H9 (cell line): ENCODE measurements at regions not wholly inside any gene's neighbourhood (a gene's known extent, or its start where the extent isn't known, plus 50 kb on each side); places are given as distances from the start of the nearest gene placed in this dataset.

Experiments used
- DNase-seq: peaks from one replicate; pipeline ENCODE4 v3.0.0-alpha.2; 2017
- H2AFZ ChIP-seq: one replicate; pipeline ENCODE4 v1.6.1; 2013; ENCODE audit warnings: mild to moderate bottlenecking, low read length, control low read depth, moderate library complexity
- H2AK5ac ChIP-seq: 2 replicates; pipeline ENCODE4 v1.6.1; 2013; ENCODE audit warnings: low read length, control low read depth, mixed read lengths; ENCODE audit not compliant: insufficient read length
- H2BK120ac ChIP-seq: one replicate; pipeline ENCODE4 v1.6.1; 2013; ENCODE audit warnings: low read depth, mild to moderate bottlenecking, low read length, control low read depth, inconsistent platforms; ENCODE audit not compliant: poor library complexity, severe bottlenecking
- H2BK12ac ChIP-seq: 2 replicates; pipeline ENCODE4 v1.6.1; 2013; ENCODE audit warnings: low read length, control low read depth, mixed read lengths, low read depth; ENCODE audit not compliant: insufficient read length
- H2BK15ac ChIP-seq: 2 replicates; pipeline ENCODE4 v1.6.1; 2013; ENCODE audit warnings: low read depth, low read length, control low read depth
- H2BK20ac ChIP-seq: one replicate; pipeline ENCODE4 v1.6.1; 2013; ENCODE audit warnings: low read depth, mild to moderate bottlenecking, low read length, control low read depth, inconsistent platforms; ENCODE audit not compliant: poor library complexity, severe bottlenecking
- H2BK5ac ChIP-seq: 2 replicates; pipeline ENCODE4 v1.6.1; 2013; ENCODE audit warnings: low read length, control low read depth, mixed read lengths; ENCODE audit not compliant: insufficient read length
- H3K14ac ChIP-seq: 2 replicates; pipeline ENCODE4 v1.6.1; 2013; ENCODE audit warnings: low read length, control low read depth; ENCODE audit not compliant: insufficient read depth
- H3K18ac ChIP-seq: 2 replicates; pipeline ENCODE4 v1.6.1; 2013; ENCODE audit warnings: low read depth, mild to moderate bottlenecking, mixed read lengths, low read length, control low read depth; ENCODE audit not compliant: insufficient read length
- H3K23ac ChIP-seq: 2 replicates; pipeline ENCODE4 v1.6.1; 2013; ENCODE audit warnings: low read length, control low read depth, mixed read lengths, low read depth; ENCODE audit not compliant: insufficient read length
- H3K23me2 ChIP-seq: 2 replicates; pipeline ENCODE4 v1.6.1; 2013; ENCODE audit warnings: low read depth, mild to moderate bottlenecking, mixed read lengths, low read length, control low read depth; ENCODE audit not compliant: insufficient read length, poor library complexity, severe bottlenecking
- H3K27ac ChIP-seq: 2 replicates; pipeline ENCODE4 v1.5.1; 2013; ENCODE audit warnings: low read length, control low read depth, mixed read lengths, low read depth; ENCODE audit not compliant: insufficient read length
- H3K27me3 ChIP-seq: 2 replicates; pipeline ENCODE4 v1.6.1; 2013; ENCODE audit warnings: low read length, control low read depth, inconsistent platforms; ENCODE audit not compliant: insufficient read depth
- H3K4ac ChIP-seq: 2 replicates; pipeline ENCODE4 v1.6.1; 2013; ENCODE audit warnings: low read depth, mild to moderate bottlenecking, control low read depth, inconsistent platforms, low read length, moderate library complexity
- H3K4me1 ChIP-seq: 2 replicates; pipeline ENCODE4 v1.6.1; 2013; ENCODE audit warnings: low read length, control low read depth, inconsistent platforms; ENCODE audit not compliant: insufficient read depth
- H3K4me2 ChIP-seq: 2 replicates; pipeline ENCODE4 v1.6.1; 2013; ENCODE audit warnings: low read length, control low read depth, mixed read lengths; ENCODE audit not compliant: insufficient read length, insufficient read depth
- H3K56ac ChIP-seq: 2 replicates; pipeline ENCODE4 v1.6.1; 2013; ENCODE audit warnings: low read depth, mild to moderate bottlenecking, mixed read lengths, low read length, control low read depth; ENCODE audit not compliant: insufficient read length
- H3K79me1 ChIP-seq: 2 replicates; pipeline ENCODE4 v1.6.1; 2013; ENCODE audit warnings: low read depth, mild to moderate bottlenecking, moderate library complexity, low read length, control low read depth, inconsistent platforms; ENCODE audit not compliant: insufficient read depth, poor library complexity, severe bottlenecking
- H3K79me2 ChIP-seq: 2 replicates; pipeline ENCODE4 v1.6.1; 2013; ENCODE audit warnings: low read length, control low read depth, inconsistent platforms; ENCODE audit not compliant: insufficient read depth
- H3K9ac ChIP-seq: 2 replicates; pipeline ENCODE4 v1.6.1; 2013; ENCODE audit warnings: low read length, control low read depth, mixed read lengths; ENCODE audit not compliant: insufficient read length; ENCODE audit errors: extremely low read depth
- H3K9me3 ChIP-seq: one replicate; pipeline ENCODE4 v1.6.1; 2013; ENCODE audit warnings: low read depth, low read length, inconsistent platforms; ENCODE audit not compliant: control insufficient read depth
- H3T11ph ChIP-seq: one replicate; pipeline ENCODE4 v1.6.1; 2013; ENCODE audit warnings: mild to moderate bottlenecking, low read length, control low read depth, inconsistent platforms
- H4K20me1 ChIP-seq: one replicate; pipeline ENCODE4 v1.6.1; 2013; ENCODE audit not compliant: control insufficient read depth, insufficient read length, insufficient read depth
- H4K5ac ChIP-seq: 2 replicates; pipeline ENCODE4 v1.6.1; 2013; ENCODE audit warnings: low read depth, mild to moderate bottlenecking, mixed read lengths, low read length, control low read depth; ENCODE audit not compliant: insufficient read length
- H4K8ac ChIP-seq: replicated peaks from 2 replicates; pipeline ENCODE4 v1.6.1; 2013; ENCODE audit warnings: low read length, control low read depth, mixed read lengths, low read depth; ENCODE audit not compliant: insufficient read length
- H4K91ac ChIP-seq: 2 replicates; pipeline ENCODE4 v1.6.1; 2013; ENCODE audit warnings: low read depth, mild to moderate bottlenecking, moderate library complexity, mixed read lengths, low read length, control low read depth; ENCODE audit not compliant: insufficient read length
- H3K27ac Mint-ChIP-seq, 3 experiments: 2 replicates in 2 of 3; 3 replicates in 1 of 3; pipeline ENCODE4 v1.8.0; 2020 to 2021; ENCODE audit warnings: mixed read lengths in 3 of 3, mild to moderate bottlenecking in 1 of 3, moderate library complexity in 1 of 3
- H3K27me3 Mint-ChIP-seq: 2 replicates; pipeline ENCODE4 v1.8.0; 2021; ENCODE audit warnings: low read depth, mild to moderate bottlenecking, moderate library complexity, mixed read lengths
- H3K36me3 Mint-ChIP-seq, 3 experiments: 2 replicates in 2 of 3; 3 replicates in 1 of 3; pipeline ENCODE4 v1.8.0; 2020 to 2021; ENCODE audit warnings: low read depth in 3 of 3, mixed read lengths in 3 of 3; ENCODE audit not compliant: insufficient read depth in 1 of 3
- H3K4me1 Mint-ChIP-seq, 2 experiments: 2 replicates each; pipeline ENCODE4 v1.8.0; 2020; ENCODE audit warnings: mixed read lengths in 2 of 2
- H3K4me3 Mint-ChIP-seq, 2 experiments: 2 replicates in 1 of 2; 3 replicates in 1 of 2; pipeline ENCODE4 v1.8.0; 2020 to 2021; ENCODE audit warnings: mild to moderate bottlenecking in 2 of 2, mixed read lengths in 2 of 2, moderate library complexity in 1 of 2
- H3K9me3 Mint-ChIP-seq, 2 experiments: 2 replicates in 1 of 2; 3 replicates in 1 of 2; pipeline ENCODE4 v1.8.0; 2020; ENCODE audit warnings: mild to moderate bottlenecking in 2 of 2, mixed read lengths in 2 of 2, moderate library complexity in 1 of 2
- CTCF ChIP-seq: fragments of 200-600 bp; sonication (generic); conservative IDR thresholded peaks from 3 replicates; pipeline ENCODE4 v1.8.0; 2021; ENCODE audit warnings: antibody characterized with exemption, mild to moderate bottlenecking
- WGBS: extraction: QIAGEN DNeasy Blood & Tissue Kit; methylation state at CpG from one replicate; pipeline ENCODE4 v1.1.7; 2013; ENCODE audit warnings: missing lambda C conversion rate, low lambda C conversion rate, mixed read lengths; ENCODE audit not compliant: insufficient read length; ENCODE audit errors: extremely low coverage; 5-methylcytosine and 5-hydroxymethylcytosine counted together

GRCh38 chr15:62462721-62463120 is 297.6 kb upstream of the C2CD4B start:
- Histone ChIP-seq H4K8ac (no peak overlapping the region), H4K5ac (no peak overlapping the region), H3K9me3 (no peaks in the 10 kb centered on the region), H2BK15ac (no peak overlapping the region), H2AK5ac (no peak overlapping the region), H3K79me2 (no peaks in the 10 kb centered on the region), H3K9ac (no peak overlapping the region), H3K27me3 (no peaks in the 10 kb centered on the region), H3K27ac (no peak overlapping the region), H3T11ph (no peak overlapping the region), H3K4me1 (peaks cover 7% of the 10 kb centered on the region), H2BK120ac (no peak overlapping the region), H4K20me1 (no peaks in the 10 kb centered on the region), H3K79me1 (no peaks in the 10 kb centered on the region), H3K14ac (no peak overlapping the region; the same call in 1 of the 2 replicates), H2BK20ac (no peak overlapping the region), H3K23ac (no peak overlapping the region), H3K23me2 (no peaks in the 10 kb centered on the region), H4K91ac (no peak overlapping the region), H3K4ac (no peak overlapping the region), H3K56ac (no peak overlapping the region), H2BK5ac (no peak overlapping the region), H3K4me2 (no peak overlapping the region), H3K18ac (no peak overlapping the region), H2AFZ (no peak overlapping the region), H2BK12ac (no peak overlapping the region)
- WGBS: no CpG with 5 or more reads among the region's 7 CpGs
- no peaks in the 10 kb centered on the region; a peak in 1 of 5 replicates for H3K9me3 Mint-ChIP-seq
- peak overlapping the region in 1 of 3 experiments; percentile 31; a peak in 3 of 7 replicates for H3K27ac Mint-ChIP-seq
- DNase-seq: no peak
- no peaks in the 10 kb centered on the region for H3K27me3 Mint-ChIP-seq
- H3K36me3 Mint-ChIP-seq: peaks cover 0 to 3% (median 2%) of the 10 kb centered on the region in 3 experiments; a peak in 3 of 7 replicates
- H3K4me3 Mint-ChIP-seq: no peak overlapping the region
- peaks cover 45 to 53% of the 10 kb centered on the region in 2 experiments for H3K4me1 Mint-ChIP-seq
- no peak for TF ChIP-seq CTCF
